ENCODE measurements at regions not wholly inside any gene's neighbourhood (a gene's known extent, or its start where the extent isn't known, plus 50 kb on each side); places are given as distances from the start of the nearest gene placed in this dataset.

DNA sequence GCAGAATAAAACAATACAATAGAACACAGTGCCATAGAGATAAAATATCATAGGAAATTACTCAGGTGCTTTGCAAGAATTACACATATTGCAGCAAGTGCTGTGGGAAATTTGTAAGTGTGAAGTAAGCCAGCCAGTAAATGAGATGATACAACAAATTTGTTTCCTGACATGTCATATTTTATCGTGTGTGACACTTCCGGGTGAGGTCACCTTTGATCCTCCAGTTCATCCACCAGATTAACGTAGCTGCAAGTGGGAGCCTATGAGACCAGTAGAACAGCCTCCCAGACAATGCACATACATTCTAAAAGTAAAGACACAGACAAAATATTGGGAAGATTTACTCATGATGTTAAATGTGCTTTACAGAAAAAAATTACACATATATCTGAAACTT is 72.2 kb downstream of the PRDM9 start:
- no peak for DNase-seq

DNA sequence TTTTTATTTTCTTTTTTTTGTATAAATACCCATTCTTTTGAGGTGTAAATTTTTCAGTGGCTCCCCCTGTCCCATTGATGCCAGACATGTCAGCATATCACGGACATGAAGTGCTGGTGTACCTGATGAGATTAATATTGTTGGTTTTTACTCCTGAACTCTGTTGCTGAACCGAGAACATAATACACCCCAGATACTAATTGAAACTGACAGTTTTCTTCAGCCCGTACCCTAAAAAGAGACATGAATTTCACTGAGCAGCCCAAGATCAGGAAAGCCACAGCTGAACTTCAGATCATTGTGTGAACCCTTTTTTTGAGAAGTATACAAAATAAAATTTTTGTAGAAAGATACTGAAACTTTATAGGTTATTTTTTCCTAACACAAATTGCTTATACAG is 75.7 kb downstream of the PRDM9 start:
- DNase-seq, result no peak

DNA sequence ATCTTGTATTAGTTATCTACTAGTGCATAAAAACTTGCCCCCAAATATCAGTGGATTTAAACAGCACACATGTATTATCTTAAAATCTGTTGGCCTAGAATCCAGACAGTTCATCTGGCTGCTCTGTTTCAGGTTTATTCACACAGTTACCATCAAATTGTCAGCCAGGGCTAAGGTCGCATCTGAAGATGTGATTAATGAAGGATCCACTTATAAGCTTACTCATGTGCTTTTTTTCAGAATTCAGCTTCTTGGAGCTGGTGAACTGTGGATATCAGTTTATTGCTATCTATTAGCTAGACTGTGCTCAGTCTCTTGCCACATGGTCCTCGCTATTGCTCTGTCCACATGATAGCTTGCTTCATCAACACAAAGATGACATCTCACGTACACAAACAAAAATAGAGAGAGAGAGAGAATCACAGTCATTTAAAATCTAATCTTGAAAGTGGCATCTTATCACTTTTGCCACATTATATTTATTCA is 81.5 kb downstream of the PRDM9 start:
- no peak for DNase-seq

DNA sequence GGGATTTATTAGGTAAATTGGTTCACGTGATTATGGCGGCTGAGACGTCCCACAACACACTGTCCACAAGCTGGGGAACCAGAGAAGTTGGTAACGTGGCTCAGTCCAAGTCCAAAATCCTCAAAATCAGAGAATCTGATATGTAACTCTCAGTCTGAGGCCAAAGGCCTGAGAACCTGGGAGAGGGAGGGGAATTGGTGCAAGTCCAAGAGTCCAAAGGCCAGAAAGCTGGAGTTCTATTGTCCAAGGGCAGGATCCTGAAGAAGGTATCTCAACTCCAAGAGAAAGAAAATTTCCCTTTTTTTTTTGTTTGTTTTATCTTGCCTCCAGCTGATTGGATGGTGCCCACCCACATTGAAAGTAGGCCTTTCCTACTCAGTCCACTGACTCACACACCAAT is 83.8 kb downstream of the PRDM9 start:
- DNase-seq, result no peak

DNA sequence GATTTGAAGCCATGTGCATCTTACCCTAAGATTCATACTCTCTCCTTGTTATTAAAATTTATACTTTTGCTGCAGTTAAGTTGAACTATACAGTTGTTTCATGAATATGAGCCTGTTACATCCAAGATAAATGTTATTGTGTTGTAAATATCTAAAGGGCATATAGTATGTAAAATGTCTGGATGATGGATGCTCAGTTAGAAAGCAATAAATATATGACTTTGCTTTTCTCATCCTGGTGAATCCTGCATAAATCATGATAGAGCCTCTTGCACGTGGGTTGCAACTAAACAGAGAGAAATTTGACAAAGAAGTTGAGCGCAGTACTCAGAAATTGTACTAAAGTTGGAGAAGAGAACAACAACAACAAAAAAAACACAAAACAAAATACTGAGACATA is 99.5 kb downstream of the PRDM9 start:
- no peak for DNase-seq

DNA sequence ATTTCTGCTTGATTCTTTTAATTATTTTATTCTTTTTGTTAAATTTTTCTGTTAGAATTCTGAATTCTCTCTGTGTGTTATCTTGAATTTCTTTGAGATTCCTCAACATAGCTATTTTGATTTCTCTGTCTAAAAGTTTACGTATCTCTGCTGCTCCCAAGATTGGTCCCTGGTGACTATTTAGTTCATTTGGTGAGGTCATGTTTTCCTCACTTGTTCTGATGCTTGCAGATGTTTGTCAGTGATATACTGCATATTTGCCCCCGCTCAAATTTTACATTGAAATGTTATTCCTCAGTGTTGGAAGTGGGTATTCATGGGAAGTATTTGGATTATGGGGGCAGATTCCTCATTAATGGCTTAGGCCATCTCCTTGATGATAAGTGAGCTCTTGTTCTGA is 105.3 kb downstream of the PRDM9 start:
- DNase-seq, result no peak

DNA sequence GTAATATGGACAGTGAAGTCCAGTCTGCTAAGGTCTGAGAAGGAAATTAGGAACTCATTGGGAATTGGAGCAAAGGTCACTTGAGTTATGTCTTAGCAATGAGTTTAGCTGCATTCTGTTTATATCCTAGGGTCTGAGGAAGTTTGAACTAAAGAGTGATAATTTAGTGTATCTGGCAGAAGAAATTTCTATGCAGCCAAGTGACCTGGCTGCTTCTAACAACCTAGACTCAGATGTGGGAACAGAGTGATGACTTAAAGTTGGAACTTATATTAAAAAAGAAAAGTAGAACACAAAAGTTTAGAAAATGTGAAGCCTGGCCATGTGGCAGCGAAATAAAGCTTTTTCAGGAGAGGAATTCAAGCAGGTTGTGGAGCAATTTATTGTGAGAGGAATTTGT is 106.2 kb downstream of the PRDM9 start:
- DNase-seq, result no peak

DNA sequence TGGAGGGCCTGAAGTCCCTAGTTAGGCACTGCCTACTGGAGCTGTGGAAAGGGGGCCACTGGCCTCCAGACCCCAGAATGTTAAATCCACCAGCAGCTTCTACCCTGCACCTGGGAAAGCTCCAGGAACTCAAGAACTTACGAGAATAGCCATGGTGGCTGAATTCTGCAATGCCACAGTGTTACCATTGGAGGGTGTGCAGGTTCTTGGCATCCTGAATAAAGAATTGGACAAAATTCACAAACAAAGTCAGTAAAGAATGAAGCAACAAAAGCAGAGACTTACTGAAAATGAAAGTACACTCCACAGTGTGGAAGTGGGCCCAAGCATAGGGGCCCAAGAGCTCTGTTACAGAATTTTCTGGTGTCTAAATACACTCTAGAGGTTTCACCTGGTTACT is 107.0 kb downstream of the PRDM9 start:
- DNase-seq, result no peak

DNA sequence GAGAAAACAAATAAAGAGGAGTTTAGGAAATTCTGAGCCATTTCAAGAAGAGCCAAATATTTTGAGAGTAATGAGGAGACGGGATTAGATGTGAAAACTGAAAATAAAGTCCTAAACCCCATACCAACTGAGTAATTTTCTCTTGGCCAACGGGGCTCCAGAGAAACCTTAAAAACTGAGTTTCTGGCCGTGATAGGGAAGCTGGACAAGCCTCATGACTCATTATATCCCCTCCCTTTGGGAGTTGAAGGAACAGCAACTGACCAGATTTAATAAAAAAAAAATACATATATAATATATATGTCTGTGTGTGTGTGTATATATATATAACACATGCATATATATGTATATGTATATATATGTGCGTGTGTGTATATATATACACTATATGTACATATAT is 119.6 kb downstream of the PRDM9 start:
- DNase-seq, result no peak

DNA sequence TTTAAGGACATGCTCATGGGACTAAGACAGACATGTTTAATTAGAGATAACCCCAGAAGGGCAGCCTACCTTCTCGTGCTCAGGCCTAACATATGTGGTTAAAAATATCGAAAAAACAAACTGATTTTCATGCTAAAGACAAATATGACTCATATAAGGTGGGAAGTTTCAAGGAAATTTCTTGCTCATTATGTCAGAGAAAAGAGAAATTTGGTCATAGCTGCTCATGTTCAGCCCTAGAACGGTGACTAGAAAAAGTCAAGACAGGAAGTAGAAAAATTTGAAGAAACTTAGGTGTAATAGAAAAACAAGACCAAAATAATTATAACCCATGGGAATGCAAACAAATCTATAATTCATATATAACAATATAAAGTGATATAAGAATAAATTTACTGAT is 120.6 kb downstream of the PRDM9 start:
- DNase-seq, result no peak

DNA sequence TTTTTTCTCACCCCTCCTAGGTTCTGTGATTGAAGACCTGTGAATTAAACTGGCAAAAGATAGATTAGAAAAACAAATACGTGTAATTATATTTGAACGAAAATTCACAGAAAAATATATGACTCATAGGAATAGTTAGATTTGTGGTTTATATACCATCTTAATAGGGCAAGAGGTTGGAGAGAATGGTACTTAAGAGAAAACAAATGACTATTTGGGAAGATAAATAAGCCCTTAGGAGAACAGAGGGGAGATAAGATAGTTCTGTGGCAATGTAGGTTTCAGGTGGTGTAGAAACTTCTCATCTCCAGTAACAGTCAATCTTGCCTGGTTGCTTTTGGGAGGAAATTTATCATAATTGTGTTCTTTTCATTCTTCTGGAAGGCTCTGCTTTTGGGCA is 122.0 kb downstream of the PRDM9 start:
- DNase-seq, result no peak

DNA sequence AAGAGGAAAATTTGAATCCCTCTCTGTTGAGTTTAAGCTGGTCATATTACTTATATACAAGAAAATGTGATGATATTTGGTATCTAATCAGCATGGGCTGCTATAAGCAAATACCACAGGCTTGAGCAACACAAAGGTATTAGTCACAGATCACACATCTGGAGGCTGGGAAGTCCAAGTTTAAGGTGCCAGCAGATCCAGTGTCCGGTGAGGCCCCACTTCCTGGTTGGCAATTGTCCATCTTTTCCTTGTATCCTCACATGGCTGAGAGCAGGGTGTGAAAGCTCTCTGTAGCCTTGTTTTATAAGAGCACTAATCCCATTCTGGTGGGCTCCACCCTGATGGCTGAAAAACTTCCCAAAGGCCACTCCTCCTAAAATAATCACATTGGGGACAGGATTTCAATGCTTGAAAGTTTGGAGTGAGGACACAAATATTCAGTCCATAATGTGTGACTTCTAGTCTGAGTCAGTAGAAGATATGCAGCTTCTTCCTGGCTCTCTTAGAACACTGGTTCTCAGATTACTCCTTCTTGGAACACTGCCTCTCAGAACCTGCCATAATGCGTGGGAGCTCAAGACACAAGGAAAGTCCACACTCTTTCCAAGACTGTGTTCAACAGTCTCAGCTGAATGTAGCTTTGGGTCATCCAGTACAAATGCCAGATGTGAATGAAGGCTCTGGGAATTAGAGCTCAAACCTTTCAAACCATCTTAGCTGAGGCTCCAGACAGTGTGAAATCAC is 124.1 kb downstream of the PRDM9 start:
- no peak for DNase-seq

DNA sequence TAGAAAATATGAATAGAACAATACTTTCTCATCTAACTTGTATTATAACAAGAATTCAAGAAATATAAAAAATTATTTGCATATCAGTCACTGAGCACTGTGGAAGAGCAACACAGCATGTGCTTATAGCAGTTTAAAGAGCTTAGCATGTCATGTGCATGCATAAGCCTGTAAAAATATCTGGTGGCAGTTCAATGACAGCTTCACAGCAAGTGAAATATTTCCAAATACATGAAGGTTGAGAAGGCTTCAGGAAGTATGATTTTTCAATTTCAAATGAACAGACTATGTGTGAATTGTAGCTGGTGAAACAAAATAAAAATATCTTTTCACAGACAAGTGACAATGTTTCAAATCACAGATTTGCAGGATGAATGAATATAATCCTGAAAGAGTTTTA is 128.5 kb downstream of the PRDM9 start:
- no peak for DNase-seq

DNA sequence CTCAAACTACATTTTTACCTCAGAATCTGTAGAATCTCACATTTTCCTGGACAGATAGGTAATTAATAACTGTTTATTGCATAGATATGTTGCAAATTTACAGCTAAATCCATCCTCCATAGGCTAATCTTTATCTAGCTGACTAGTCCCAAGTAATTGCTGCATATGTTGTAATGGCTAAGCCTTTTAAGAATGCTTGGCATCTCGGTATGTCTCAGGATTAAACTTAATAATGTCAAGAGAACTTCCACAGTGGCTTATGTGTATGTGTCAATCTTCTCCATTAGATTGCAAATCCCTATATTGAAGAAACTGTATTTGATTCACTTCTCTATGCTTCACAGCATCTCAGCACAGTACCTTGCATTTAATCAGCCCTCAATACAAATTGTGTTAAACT is 131.9 kb downstream of the PRDM9 start:
- DNase-seq, result no peak

DNA sequence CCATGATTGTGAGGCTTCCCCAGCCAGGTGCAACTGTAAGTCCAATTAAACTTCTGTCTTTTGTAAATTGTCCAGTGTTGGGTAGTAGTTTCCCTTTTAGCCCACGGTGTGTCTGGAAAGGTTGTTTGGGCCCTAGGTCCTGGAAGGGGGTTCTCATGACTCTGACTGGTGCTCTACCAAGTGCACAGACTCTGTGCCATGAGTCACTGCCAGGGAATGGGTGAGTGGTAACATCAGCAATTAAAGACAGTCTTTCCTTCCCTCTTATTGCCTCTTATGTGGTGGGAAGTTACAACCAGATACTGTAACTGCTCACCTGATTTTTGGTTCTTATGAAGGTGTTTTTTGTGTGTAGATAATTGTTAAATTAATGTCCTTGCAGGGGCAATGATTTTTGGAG is 141.2 kb downstream of the PRDM9 start:
- DNase-seq, result no peak

DNA sequence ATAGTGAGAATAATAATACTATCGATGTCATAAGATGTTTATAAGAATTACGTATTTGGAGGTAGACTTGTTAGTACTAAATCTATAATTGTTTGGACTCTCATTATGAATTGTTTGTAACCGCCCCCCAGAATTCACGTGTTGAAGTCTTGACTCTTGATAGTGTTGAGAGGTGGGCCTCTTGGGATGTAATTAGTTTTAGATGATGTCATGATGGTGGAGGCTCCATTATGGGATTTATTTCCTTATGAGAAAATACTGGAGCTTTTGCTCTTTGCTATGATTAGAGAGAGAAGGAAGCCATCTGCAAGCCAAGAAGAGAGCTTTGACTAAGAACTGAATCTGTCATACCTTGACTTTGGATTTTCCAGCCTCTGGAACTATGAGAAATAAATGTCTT is 142.2 kb downstream of the PRDM9 start:
- DNase-seq, result no peak

DNA sequence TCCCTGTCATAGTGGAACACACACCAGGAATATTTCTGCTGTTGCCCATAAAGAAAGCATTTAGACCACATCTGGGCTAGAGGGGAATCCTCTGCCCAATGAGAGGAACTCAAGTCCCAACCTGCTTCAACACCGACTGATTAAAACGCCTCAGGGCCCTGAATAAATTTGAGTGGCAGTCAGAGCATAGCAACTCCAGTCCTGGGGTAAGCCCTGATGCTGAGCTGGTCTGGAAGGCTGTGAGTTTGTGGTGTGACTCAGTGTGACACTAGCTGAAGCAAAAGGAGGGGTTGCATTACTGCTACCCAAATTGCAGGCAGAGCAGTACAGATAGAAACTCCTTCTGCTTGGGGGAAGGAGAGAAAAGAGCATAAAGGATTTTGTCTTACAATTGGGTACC is 148.3 kb downstream of the PRDM9 start:
- no peak for DNase-seq

DNA sequence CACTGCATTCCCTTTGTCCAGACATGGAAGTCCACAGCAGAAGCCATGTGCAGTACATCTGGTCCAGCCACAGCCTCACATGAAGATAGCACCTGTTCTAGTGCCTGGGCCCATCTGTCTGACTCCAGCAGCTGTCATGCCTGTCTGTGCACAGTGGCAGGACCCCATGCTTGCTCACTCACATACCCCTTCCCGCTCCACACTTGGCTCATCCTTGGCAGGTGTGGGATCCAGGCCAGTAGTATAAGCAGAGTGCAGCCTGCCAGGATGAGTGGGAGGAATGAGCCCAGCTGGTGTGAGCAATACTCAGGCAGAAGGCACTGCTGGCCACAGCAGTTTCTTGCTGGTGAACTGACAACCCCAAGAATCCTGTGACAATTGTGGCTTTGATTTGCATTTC is 168.0 kb downstream of the PRDM9 start:
- no peak for DNase-seq

DNA sequence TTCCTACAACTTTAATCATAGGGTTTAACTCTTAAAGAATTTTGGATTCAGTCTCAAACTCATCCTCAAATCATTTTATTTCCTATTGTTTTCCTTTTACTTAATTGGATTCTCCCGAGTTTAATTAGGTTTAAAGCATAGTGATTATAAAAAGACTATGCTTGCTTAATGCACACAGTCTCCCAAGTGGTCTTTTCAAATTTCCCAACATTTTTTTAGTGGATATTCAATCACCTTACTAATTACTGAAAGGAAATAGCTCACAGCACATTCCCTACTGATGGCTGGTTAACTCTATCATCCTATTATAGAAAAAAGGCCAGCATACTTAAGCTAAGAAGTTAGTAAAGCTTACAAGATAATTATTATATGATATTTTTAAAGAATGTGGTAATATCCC is 170.6 kb downstream of the PRDM9 start:
- no peak for DNase-seq

DNA sequence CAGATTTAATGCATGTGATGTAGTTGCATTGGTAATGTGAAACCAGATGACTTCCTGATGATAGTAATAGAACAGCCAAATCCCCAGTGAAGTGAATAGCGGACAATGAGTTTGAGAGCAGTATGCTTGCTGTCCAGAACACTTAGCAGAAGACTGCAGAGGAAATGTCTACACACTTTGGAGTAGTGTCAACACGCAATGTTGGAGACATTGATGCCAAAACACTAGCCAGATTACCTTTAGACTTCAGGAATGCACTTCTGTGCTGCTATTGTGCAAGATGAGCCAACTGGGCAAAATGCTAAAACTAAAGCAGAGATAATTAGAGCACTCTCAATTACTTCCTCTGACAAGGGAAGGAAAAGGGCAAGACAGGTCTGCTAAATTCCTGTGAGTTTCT is 176.7 kb downstream of the PRDM9 start:
- DNase-seq, result no peak

DNA sequence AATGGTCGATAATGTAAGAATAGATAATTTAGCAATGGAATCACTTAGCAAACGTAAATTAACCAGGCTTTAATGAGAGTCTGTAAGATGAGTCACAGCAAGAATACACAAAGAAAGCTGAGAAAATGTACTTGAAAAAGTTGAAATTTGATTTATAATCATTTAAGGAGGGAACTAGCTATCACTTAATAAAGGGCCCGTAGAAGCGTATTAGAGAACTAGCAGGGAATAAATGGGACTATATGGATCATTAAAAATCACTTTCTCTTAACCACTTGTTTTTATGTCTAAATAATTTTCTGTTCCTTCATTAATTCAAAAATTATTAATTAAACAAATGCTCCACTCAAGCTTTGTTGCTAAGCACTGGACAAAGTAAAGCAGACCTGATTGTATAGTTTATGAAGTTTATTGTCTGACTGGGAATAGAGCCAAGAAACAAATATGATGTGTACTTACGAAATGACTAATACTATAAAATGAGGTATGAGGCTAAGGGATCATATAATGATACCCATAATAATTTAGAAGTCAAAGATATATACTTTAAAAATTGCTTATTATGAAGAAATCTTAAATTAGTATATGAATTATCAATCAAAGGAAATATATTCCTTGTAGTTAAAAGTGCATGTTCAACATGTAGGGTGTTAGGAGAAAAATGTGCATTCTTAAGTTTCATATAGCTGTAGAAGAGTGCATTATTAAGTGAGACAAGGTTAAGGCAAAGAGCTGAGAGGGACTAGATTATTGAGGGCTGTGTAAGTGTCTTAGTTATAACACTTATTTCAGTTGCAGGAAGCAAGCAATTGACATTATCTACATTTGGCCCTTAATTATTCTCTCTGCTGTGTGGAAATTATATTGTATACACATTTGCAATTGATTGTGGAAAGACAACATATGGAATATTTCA is 196.8 kb downstream of the PRDM9 start:
- peak; percentile 69 for DNase-seq

DNA sequence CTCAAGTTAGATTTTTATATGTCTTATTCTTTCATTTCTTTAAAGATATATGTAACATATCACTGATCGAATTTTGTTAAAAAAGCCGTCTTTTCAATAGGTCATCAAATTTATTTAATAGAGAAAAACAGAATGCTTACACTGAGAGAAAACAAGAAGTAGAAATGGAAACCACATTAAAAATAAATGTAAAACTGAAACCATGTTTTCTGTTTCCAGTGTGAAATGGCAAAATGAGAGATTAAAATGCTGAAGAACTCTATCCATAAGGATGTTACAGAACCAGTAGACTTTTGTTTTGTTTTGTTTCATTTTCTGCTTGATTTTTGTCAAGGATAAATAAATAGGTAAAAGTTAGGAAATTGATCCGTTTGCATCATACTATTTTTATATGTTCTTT is 210.1 kb downstream of the PRDM9 start:
- no peak for DNase-seq

DNA sequence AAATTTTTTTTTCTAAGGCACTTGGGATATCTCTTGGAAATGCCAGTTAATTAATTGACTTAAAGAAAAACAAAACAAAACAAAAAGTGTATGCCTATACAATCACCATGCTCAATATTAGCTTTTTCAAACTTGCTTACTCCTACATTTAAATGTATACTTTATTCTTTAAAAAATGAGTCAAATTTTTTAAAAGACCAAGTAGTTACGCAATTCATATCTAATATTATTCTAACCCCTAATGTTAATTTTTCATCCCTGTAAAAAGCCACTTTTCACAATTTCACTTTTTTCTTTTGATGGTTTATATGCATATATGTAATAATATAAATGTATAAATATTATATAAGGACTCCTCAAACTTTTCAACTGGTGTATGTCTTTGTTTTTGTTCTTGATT is 211.2 kb downstream of the PRDM9 start:
- DNase-seq, result no peak

DNA sequence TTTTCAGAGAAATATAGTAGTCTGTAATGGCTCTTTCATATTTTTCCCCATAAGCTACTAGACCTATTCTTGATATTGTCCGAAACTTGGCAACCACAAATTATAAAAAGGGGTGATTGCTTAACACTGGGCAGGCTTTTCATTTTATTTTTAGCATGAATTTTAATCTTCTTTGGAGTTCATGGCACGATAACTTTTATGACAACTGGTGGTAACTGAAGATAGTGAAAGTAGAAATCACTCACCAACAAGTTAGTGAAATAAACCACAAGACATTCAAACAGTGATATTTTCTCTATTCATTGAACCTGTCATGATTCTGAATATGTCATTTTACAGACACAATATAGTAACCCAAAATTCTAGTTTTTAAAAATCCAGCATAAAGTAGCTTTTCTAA is 213.9 kb downstream of the PRDM9 start:
- DNase-seq, result no peak
